ENCODE measurements at regions not wholly inside any gene's neighbourhood (a gene's known extent, or its start where the extent isn't known, plus 50 kb on each side); places are given as distances from the start of the nearest gene placed in this dataset.

DNA sequence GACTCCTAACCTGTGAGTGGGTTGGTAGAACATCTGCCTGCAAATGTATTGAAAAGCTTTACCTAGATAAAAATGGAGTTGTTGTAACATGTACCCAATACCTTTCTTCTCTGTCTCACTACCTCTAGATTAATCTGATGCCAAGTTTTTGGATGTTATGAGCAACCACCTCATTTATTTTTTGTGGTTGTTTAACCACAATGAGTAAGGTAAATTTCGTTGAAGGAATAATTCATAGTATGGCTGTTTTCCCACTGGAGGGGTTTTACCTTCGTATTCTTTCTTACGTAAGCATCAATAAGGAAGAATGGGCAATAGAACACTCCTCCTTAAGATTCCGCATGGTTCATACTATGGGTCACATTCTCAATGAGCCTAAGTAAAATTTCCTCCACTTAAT, 165.4 kb downstream of the CDH26 start:
- H3K27me3 ChIP-seq (ENCODE audit: control insufficient read depth, insufficient read depth, low read length), result peaks cover 5% of the 10 kb centered on the region
- H3K4me3 ChIP-seq (ENCODE audit: low read depth, low read length), result no peak overlapping the region
- FAIRE-seq (no peak), DNase-seq (ENCODE audit: low read depth) (peak; percentile 85)
- TF ChIP-seq CTCF (IDR thresholded peaks at IDR 0.05; ENCODE audit: insufficient read depth, low read length, severe bottlenecking), result no peak
- H3K36me3 ChIP-seq (ENCODE audit: control insufficient read depth, insufficient read depth, low read length), result no peaks in the 10 kb centered on the region

GRCh38 chr20:60124776-60125381, 166.7 kb downstream of the CDH26 start:
- no peak for TF ChIP-seq CTCF (IDR thresholded peaks at IDR 0.05; ENCODE audit: insufficient read depth, low read length, severe bottlenecking)
- DNase-seq (ENCODE audit: low read depth), result no peak
- peaks cover 4% of the 10 kb centered on the region for H3K27me3 ChIP-seq (ENCODE audit: control insufficient read depth, insufficient read depth, low read length)
- no peak overlapping the region for H3K4me3 ChIP-seq (ENCODE audit: low read depth, low read length)
- no peak for FAIRE-seq
- H3K36me3 ChIP-seq (ENCODE audit: control insufficient read depth, insufficient read depth, low read length), result no peaks in the 10 kb centered on the region

DNA sequence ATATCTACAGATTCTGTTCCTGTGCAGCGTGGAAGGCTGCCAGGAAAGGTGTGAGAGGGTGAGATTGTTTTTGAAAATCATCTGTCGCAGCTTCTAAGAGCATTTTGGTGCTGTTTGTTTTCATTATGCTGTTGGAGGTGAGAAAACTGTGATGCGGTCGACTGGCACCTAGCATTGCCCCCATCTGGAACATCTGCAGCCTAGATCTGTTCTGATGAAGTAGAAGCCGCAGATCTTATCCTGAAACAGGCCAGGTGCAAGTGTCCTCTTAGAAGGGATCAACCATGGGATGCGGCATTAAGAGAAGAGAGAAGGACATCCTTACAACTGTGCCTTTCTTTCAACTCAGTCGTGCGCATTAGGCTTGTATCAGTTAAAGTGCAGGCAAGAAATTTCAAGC, 167.3 kb downstream of the CDH26 start:
- peaks cover 4% of the 10 kb centered on the region for H3K27me3 ChIP-seq (ENCODE audit: control insufficient read depth, insufficient read depth, low read length)
- FAIRE-seq (no peak), DNase-seq (ENCODE audit: low read depth) (no peak)
- no peak for TF ChIP-seq CTCF (IDR thresholded peaks at IDR 0.05; ENCODE audit: insufficient read depth, low read length, severe bottlenecking)
- no peaks in the 10 kb centered on the region for H3K36me3 ChIP-seq (ENCODE audit: control insufficient read depth, insufficient read depth, low read length)
- no peak overlapping the region for H3K4me3 ChIP-seq (ENCODE audit: low read depth, low read length)

- no peak for TF ChIP-seq CTCF (IDR thresholded peaks at IDR 0.05; ENCODE audit: insufficient read depth, low read length, severe bottlenecking)
- DNase-seq (ENCODE audit: low read depth) (no peak), FAIRE-seq (no peak)
- H3K4me3 ChIP-seq (ENCODE audit: low read depth, low read length), result no peak overlapping the region
- no peaks in the 10 kb centered on the region for H3K36me3 ChIP-seq (ENCODE audit: control insufficient read depth, insufficient read depth, low read length)
- H3K27me3 ChIP-seq (ENCODE audit: control insufficient read depth, insufficient read depth, low read length), result peaks cover 2% of the 10 kb centered on the region
Measured at GRCh38 chr20:60126975-60127374, 168.8 kb downstream of the CDH26 start.

DNA sequence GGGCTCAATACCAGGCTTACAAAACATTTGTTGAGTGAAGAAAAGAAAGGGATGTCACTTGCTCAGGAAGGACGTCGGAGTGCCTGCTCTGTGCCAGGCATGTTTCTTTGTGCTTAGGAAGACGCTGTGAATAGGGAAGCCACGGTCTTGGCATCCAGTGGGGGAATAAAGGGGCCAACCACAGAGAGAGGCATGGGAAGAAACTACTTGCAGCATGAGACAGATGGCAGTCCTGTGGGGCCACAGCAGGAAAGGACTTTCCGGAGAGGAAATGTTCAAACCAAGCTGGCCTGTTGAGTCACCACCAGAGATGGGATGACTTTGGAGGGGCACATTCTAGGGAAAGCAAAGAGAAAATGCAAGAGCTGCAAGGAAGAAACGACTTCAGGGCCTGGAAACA, 173.2 kb downstream of the CDH26 start:
- peaks cover 2% of the 10 kb centered on the region for H3K27me3 ChIP-seq (ENCODE audit: control insufficient read depth, insufficient read depth, low read length)
- H3K36me3 ChIP-seq (ENCODE audit: control insufficient read depth, insufficient read depth, low read length), result no peaks in the 10 kb centered on the region
- H3K4me3 ChIP-seq (ENCODE audit: low read depth, low read length), result no peak overlapping the region
- no peak for FAIRE-seq
- no peak for TF ChIP-seq CTCF (IDR thresholded peaks at IDR 0.05; ENCODE audit: insufficient read depth, low read length, severe bottlenecking)
- no peak for DNase-seq (ENCODE audit: low read depth)

GRCh38 chr20:60132162-60132826, 174.1 kb downstream of the CDH26 start:
- Histone ChIP-seq H3K4me3 (ENCODE audit: low read depth, low read length) (no peak overlapping the region), H3K27me3 (ENCODE audit: control insufficient read depth, insufficient read depth, low read length) (no peaks in the 10 kb centered on the region), H3K36me3 (ENCODE audit: control insufficient read depth, insufficient read depth, low read length) (no peaks in the 10 kb centered on the region)
- DNase-seq (ENCODE audit: low read depth) (peak; percentile 28), FAIRE-seq (peak; percentile 32)
- TF ChIP-seq CTCF (IDR thresholded peaks at IDR 0.05; ENCODE audit: insufficient read depth, low read length, severe bottlenecking), result no peak
